Heart left ventricle (tissue), 16 donors: ENCODE measurements at regions not wholly inside any gene's neighbourhood (a gene's known extent, or its start where the extent isn't known, plus 50 kb on each side); places are given as distances from the start of the nearest gene placed in this dataset.

Source experiments
- ATAC-seq, 4 donors: fragments of 200-7000 bp; cut with Tn5 transposase; one replicate each; pipeline ENCODE4 v1.9.1; 2020 to 2022; ENCODE audit warnings: moderate library complexity in 4 of 4, mild to moderate bottlenecking in 3 of 4, moderate number of reproducible peaks in 1 of 4
- DNase-seq, 5 donors: peaks; one replicate each; pipeline ENCODE4 v3.0.0-alpha.2; 2020
- H3K27ac ChIP-seq, 12 donors: fragments of 200-600 bp; sonication (generic) in 4 of 12; one replicate each; pipeline versions ENCODE4 v1.5.0 to v1.8.0; 2016 to 2022; ENCODE audit warnings: mild to moderate bottlenecking in 2 of 12
- H3K27me3 ChIP-seq, 9 donors: fragments of 200-600 bp; sonication (generic) in 2 of 9; one replicate each; pipeline versions ENCODE4 v1.5.1 to v1.8.0; 2016 to 2022; ENCODE audit warnings: mild to moderate bottlenecking in 3 of 9
- H3K36me3 ChIP-seq, 9 donors: fragments of 200-600 bp; sonication (generic) in 2 of 9; one replicate each; pipeline versions ENCODE4 v1.5.0 to v1.8.0; 2018 to 2022; ENCODE audit warnings: mild to moderate bottlenecking in 2 of 9
- H3K4me1 ChIP-seq, 12 donors: fragments of 200-600 bp; sonication (generic) in 4 of 12; one replicate each; pipeline versions ENCODE4 v1.5.0 to v1.8.0; 2016 to 2022; ENCODE audit warnings: mild to moderate bottlenecking in 3 of 12
- H3K4me3 ChIP-seq, 12 donors: fragments of 200-600 bp; sonication (generic) in 4 of 12; one replicate each; pipeline versions ENCODE4 v1.5.0 to v1.8.0; 2017 to 2022; ENCODE audit warnings: mild to moderate bottlenecking in 9 of 12, moderate library complexity in 4 of 12
- H3K9me3 ChIP-seq, 12 donors: fragments of 200-600 bp; sonication (generic) in 4 of 12; one replicate each; pipeline versions ENCODE4 v1.5.0 to v1.8.0; 2016 to 2022; ENCODE audit warnings: mild to moderate bottlenecking in 1 of 12
- CTCF ChIP-seq, 12 donors: fragments of 200-600 bp; sonication (generic) in 4 of 12; IDR thresholded peaks; one replicate each; pipeline versions ENCODE4 v1.5.0 to v1.8.0; 2018 to 2022; ENCODE audit warnings: antibody characterized with exemption in 12 of 12, mild to moderate bottlenecking in 5 of 12
- POLR2A ChIP-seq, 2 donors: fragments of 450-650 bp; IDR thresholded peaks; one replicate each; pipeline ENCODE4 v1.6.1; 2017; ENCODE audit warnings: antibody characterized with exemption in 2 of 2, mild to moderate bottlenecking in 2 of 2, moderate library complexity in 2 of 2
- WGBS, 4 donors: extraction: QIAGEN DNeasy Blood & Tissue Kit in 2 of 4; methylation state at CpG; one replicate each; pipeline versions ENCODE4 v1.1.5 to v1.1.7; 2013 to 2018; 5-methylcytosine and 5-hydroxymethylcytosine counted together
- intact Hi-C, 10 donors: fragments of 100-400 bp; cut with DNase I; formaldehyde crosslinking; loops; one replicate each; pipeline versions ENCODE4 v1.11.1 to v1.14.2; 2022
- donor health status: ischemic (EF 13 %, LVEDD 7.1; RV severe dilation, severe dysfunction).
- donor health status: healthy with polysubstance abuse.
- donor health status: DM: no; HTN: yes; CAD: no.
- donor health status: DM: no; HTN: no; CAD: no.
- donor health status: ischemic (EF 25% LVEDD 6.9; RV normal size, moderate dysfunction).
- donor health status: ischemic (EF 25% LVEDD 5.7; RV mildly dilated, moderate dysfunction).
- donor health status: healthy.
- donor health status: DM: yes; HTN: yes; CAD: no.
- donor health status: ischemic (EF 35%, LVEDD 5.7; RV mildly dilated, moderate dysfunction).
- donor health status: nonischemic (EF 11% LVEDD 7.7; RV severe dilation, severe dysfunction).
- donor health status: DM: yes; HTN: yes; CAD: no.
- donor health status: PGD.
- donor health status: ischemic (EF 29% LVEDD 5.4; RV normal size, mild dysfunction).
- donor health status: nonischemic (EF 23%, LVEDD 6.1; RV moderate dilation, normal function).

- 27 to 35% (median 30%) methylated on average over 4 of the region's 4 CpGs for WGBS, 4 donors
- TF ChIP-seq CTCF (IDR thresholded peaks at IDR 0.05): no peak
- no peak for TF ChIP-seq POLR2A (IDR thresholded peaks at IDR 0.05)
- Histone ChIP-seq H3K27ac (no peak overlapping the region), H3K27me3 (no peaks in the 10 kb centered on the region), H3K9me3 (peaks cover 0 to 17% (median 0%) of the 10 kb centered on the region in 12 donors), H3K4me1 (no peaks in the 10 kb centered on the region), H3K4me3 (no peak overlapping the region), H3K36me3 (no peaks in the 10 kb centered on the region)
- intact Hi-C loops: no loop called here
- ATAC-seq (no peak), DNase-seq (no peak)
These were observed 414.5 kb upstream of the COBL start for GRCh38 chr7:51731075-51731474.

- intact Hi-C loops: no loop called here
- Histone ChIP-seq H3K9me3 (peaks cover 0 to 14% (median 5%) of the 10 kb centered on the region in 12 donors), H3K4me1 (no peaks in the 10 kb centered on the region), H3K36me3 (no peaks in the 10 kb centered on the region), H3K27ac (no peak overlapping the region), H3K4me3 (no peak overlapping the region), H3K27me3 (no peaks in the 10 kb centered on the region)
- DNase-seq (no peak), ATAC-seq (no peak)
- no peak for TF ChIP-seq POLR2A (IDR thresholded peaks at IDR 0.05)
- 29 to 47% (median 34%) methylated on average over 2 of the region's 2 CpGs for WGBS, 4 donors
These were observed 410.8 kb upstream of the COBL start for GRCh38 chr7:51727441-51727840.

- H3K36me3 ChIP-seq: no peaks in the 10 kb centered on the region
- intact Hi-C loops: no loop called here
These were observed 390.2 kb upstream of the COBL start for GRCh38 chr7:51706851-51707250.

GRCh38 chr7:51705701-51706100, 389.1 kb upstream of the COBL start:
- intact Hi-C loops: no loop called here
- 59 to 72% (median 66%) methylated on average over 3 of the region's 3 CpGs for WGBS, 4 donors
- DNase-seq: no peak

More at GRCh38 chr7:51706851-51707250, 390.2 kb upstream of the COBL start:
- Histone ChIP-seq H3K27ac (no peak overlapping the region), H3K9me3 (peaks cover 0 to 12% (median 2%) of the 10 kb centered on the region in 12 donors), H3K4me1 (no peaks in the 10 kb centered on the region), H3K27me3 (no peaks in the 10 kb centered on the region), H3K4me3 (no peak overlapping the region)
- WGBS, 4 donors: 7 to 25% (median 12%) methylated on average over 1 of the region's 1 CpG
- ATAC-seq (no peak), DNase-seq (no peak)
- TF ChIP-seq POLR2A (IDR thresholded peaks at IDR 0.05) (no peak), CTCF (IDR thresholded peaks at IDR 0.05) (no peak)

More at GRCh38 chr7:51705701-51706100, 389.1 kb upstream of the COBL start:
- H3K4me1 ChIP-seq: no peaks in the 10 kb centered on the region
- H3K27ac ChIP-seq: no peak overlapping the region
- H3K4me3 ChIP-seq: no peak overlapping the region
- TF ChIP-seq POLR2A (IDR thresholded peaks at IDR 0.05): no peak
- no peak for TF ChIP-seq CTCF (IDR thresholded peaks at IDR 0.05)
- peaks cover 0 to 20% (median 6%) of the 10 kb centered on the region in 12 donors for H3K9me3 ChIP-seq
- no peak for ATAC-seq
- H3K27me3 ChIP-seq: no peaks in the 10 kb centered on the region
- H3K36me3 ChIP-seq: no peaks in the 10 kb centered on the region
